GM21515 (cell line): ENCODE measurements at regions not wholly inside any gene's neighbourhood (a gene's known extent, or its start where the extent isn't known, plus 50 kb on each side); places are given as distances from the start of the nearest gene placed in this dataset.

Experiments
- ATAC-seq: cut with Tn5 transposase; IDR thresholded peaks from one replicate; pipeline ENCODE4 v1.9.1; 2021; ENCODE audit not compliant: unreplicated experiment

GRCh38 chr11:33558097-33558496, 142.5 kb downstream of the C11orf91 start:
- ATAC-seq, result no peak

- ATAC-seq, result no peak
These were observed 143.4 kb downstream of the C11orf91 start for GRCh38 chr11:33557201-33557600.

DNA sequence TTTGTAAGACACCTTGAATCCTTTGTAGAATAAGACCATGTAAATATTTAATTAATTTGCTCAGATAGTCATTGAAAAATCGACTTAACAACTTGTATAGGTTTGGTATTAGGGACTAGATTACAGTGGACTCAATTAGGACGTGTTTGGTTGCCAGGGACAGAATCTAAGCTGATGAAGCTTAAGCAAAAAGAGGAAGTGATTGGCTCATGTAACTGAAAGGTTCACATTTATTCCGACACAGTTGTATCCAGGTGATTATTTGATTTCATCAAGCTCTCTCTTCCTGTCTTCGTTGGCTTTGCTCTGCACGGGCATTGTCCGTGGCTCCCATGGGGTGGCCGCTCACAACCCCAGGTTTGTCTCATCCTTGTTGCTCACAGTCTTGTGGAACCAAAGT, 146.4 kb downstream of the C11orf91 start:
- no peak for ATAC-seq

- no peak for ATAC-seq
These were observed 147.1 kb downstream of the C11orf91 start for GRCh38 chr11:33553486-33553885.

DNA sequence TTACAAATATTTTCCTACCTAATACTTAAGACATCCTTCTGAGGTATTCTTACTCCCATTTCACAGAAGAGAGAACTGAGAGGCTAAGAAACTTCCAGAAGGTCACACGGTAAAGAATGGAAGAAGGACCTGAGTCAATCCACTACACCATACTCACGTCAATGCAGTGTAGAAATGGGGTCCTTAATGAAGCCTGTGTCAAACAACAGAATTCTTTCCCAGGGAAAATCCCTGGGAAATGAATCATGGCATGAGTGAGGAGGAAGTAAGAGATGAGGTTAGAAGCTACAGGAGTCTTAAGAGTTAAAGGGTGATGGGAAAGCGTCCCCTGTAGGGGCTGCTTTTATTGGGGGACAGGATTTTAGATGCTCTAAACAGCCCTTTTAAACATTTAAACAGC, 147.9 kb downstream of the C11orf91 start:
- no peak for ATAC-seq

DNA sequence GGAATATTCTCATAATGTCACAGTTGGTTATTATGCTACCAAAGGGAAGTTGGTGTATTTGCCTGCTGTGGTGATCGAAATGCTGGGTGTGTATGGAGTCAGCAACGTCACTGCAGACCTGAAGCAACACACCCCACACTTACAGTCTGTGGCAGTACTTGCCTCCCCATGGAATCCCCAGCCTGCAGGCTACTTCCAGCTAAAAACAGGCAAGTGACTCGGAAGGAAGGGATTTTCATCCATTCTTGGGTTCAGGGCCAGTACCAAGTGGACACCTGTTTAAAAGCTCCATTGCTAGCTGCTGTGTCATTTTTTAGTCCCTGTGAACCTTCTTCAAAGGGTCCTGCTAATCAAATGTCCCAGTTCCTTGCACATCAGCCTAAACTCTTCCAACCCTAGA, 149.6 kb downstream of the C11orf91 start:
- no peak for ATAC-seq

GRCh38 chr11:33549483-33549882, 151.1 kb downstream of the C11orf91 start:
- ATAC-seq, result no peak

DNA sequence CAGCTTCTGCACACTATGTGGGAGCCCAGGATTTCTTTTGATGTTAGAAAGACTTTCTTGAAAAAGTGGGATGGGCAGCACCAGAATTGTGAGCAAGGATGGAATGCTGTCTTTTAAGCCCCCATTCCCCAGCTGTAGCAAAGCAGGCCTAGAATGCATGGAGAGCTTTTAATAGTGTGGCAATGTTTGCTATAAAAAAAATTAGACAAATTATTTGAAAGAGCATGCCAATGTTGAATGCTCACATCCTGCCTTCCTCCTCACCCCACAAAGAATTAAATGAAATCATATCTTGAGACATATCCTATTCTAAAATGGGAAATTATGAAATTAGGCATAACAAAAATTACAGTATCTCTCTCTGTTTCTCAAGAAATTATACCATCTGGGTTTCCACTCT, 154.7 kb downstream of the C11orf91 start:
- no peak for ATAC-seq

DNA sequence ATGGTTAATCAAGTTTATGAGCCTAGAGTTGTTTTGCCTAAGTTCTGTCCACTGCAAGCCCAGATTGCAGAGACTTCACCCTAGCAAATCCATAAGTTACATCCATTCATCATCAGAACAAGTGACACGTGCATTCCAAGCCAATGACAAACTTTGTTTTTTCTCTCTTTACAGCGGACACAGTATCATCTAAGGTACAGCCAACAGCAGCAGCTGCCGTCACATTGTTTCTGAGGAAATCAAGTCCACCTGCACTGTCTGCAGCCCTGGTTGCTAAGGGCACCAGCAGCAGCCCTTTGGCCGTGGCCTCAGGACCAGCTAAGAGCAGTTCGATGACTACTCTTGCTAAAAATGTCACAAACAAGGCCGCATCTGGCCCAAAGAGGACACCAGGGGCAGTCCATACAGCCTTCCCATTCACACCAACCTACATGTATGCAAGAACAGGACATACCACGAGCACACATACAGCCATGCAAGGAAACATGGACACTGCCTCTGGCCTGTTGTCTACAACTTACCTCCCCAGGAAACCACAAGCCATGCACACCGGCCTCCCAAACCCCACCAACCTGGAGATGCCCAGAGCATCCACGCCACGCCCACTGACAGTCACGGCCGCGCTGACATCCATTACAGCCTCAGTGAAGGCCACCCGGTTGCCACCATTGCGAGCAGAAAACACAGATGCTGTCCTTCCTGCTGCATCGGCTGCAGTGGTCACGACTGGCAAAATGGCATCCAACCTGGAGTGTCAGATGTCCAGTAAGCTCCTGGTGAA, 155.8 kb downstream of the C11orf91 start:
- no peak for ATAC-seq

- ATAC-seq, result no peak
These were observed 156.8 kb downstream of the C11orf91 start for GRCh38 chr11:33543823-33544222.

GRCh38 chr11:33542921-33543320, 157.7 kb downstream of the C11orf91 start:
- ATAC-seq, result no peak

- ATAC-seq, result no peak
These were observed 159.4 kb downstream of the C11orf91 start for GRCh38 chr11:33540946-33541915.

DNA sequence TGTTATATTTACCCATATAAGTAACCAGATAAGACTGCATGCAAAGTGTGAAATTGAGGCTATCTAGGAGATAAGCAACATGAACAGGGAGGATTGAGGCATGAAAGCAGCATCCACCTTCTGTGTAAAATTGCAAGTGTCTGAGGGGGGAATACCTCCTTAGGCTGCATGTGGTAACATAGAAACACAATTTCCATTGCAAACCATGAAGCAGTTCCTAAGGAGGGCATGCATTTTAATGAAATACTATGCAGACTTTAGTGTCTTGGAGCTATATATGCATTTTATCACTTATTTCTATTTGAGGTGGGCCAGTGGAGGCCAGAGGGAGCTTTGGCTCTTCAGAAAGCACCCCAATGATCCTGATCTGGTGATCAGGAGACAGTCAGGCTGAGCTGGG, 160.2 kb downstream of the C11orf91 start:
- ATAC-seq, result no peak

- no peak for ATAC-seq
These were observed 160.9 kb downstream of the C11orf91 start for GRCh38 chr11:33539751-33540150.

DNA sequence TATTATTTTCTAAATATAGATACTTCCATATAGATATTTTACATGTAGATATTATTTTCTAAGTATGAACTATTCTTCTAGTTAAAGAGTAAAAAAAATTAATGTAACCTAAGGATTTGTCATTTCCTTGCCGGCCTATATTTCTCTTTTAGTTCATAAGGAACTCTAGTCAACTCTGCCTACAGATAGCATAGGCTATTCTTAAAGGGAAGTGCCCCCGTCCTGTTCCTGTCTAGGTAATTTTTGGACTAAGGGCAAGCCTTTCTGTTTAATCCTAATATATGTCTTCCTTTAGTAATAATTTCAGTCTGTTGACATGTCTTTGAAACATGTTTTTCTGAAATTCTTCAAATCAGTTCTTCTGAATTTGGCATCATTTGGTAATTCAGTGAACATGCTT, 161.9 kb downstream of the C11orf91 start:
- ATAC-seq, result no peak

- ATAC-seq, result no peak
These were observed 164.4 kb downstream of the C11orf91 start for GRCh38 chr11:33536178-33536577.

DNA sequence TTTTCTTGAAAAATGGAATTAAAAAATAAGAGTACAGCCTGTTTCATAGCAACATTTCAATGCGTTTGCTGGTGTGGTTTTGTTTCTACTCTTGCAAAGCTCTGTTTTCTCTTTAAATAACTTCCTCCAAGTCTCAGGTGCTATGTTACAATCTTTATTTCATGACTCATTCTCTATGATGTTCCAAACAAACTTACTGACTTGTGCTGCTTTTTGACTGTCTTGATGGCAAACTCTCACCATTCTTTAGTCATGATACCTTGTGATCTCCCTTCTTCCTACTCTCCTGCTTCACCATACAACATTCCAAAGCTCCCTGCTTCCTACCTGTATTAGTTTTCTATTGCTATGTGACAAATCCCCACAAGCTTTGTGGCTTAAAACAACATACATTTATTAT, 166.1 kb downstream of the C11orf91 start:
- no peak for ATAC-seq

GRCh38 chr11:33533386-33534052, 167.1 kb downstream of the C11orf91 start:
- no peak for ATAC-seq

DNA sequence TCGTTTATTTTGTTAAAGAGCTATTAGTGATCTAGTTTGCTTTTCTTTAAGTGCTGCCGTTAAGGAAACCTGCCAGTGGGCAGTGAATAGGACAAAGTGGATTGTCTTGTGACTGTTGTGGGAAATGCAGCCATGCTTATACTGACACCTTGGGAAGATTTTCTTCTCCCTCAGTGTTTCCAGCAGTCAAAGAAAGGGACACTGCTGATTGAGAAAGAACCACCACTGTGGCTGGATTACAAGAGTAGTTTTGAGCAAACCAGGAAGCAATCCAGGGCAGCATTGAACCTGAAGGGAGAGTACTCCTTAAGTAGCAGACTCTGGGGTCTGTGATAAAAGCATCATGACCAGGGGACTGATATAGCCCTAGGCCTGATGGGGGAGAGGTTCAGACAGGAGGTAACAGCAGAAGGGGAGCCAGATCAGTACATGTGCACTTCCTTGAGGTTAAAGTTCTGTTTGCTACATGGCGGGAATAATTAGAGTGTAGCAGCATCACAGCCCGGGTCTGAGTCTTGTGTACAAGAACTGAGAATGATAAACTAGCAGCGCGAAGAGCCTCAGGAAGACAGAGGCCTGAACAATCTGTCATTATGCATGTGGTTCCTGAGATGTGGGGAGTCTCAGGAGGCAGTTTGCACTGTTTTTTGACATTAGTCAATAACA, 167.8 kb downstream of the C11orf91 start:
- no peak for ATAC-seq

- ATAC-seq, result no peak
These were observed 168.4 kb downstream of the C11orf91 start for GRCh38 chr11:33532257-33532656.

DNA sequence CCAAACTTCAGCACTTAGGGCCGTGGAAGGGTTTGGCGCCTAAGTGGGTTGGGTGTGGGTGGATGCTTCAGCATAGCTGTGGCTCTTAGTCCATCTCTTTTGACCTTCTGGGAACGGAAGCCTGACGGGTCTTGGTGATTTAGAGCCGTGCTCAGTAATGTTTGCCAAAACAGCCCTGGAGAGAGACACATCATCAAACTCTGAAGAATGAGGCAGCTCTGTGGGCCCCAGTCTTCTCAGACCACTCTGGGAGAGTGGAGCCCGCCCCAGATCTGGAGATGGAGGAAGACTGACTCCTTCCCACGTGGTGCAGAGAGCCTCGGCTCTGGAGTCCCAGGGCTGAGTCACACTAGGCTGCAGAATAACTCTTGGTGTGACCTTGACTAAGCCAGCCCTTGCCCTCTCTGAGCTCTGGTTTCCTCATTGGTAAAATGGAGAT, 168.9 kb downstream of the C11orf91 start:
- ATAC-seq, result no peak
